Ovary (tissue), 3 donors: ENCODE measurements at regions not wholly inside any gene's neighbourhood (a gene's known extent, or its start where the extent isn't known, plus 50 kb on each side); places are given as distances from the start of the nearest gene placed in this dataset.

Experiments used
- EP300 ChIP-seq: sonication (generic); formaldehyde crosslinking; IDR thresholded peaks from one replicate; pipeline ENCODE4 v1.6.1; 2017; ENCODE audit warnings: antibody characterized with exemption
- POLR2A ChIP-seq: fragments of 450-650 bp; IDR thresholded peaks from one replicate; pipeline ENCODE4 v1.6.1; 2017; ENCODE audit warnings: antibody characterized with exemption, mild to moderate bottlenecking, moderate library complexity
- TF ChIP-seq, protein P1 (sequence below), 3 donors: fragments of 450-650 bp in 2 of 3; fragments of 200-600 bp in 1 of 3; IDR thresholded peaks; one replicate each; pipeline versions ENCODE4 v1.5.1 to v1.8.0; 2016 to 2022; ENCODE audit warnings: antibody characterized with exemption in 3 of 3, mild to moderate bottlenecking in 1 of 3
- donor health status: DM: no; HTN: no; CAD: no.

DNA sequence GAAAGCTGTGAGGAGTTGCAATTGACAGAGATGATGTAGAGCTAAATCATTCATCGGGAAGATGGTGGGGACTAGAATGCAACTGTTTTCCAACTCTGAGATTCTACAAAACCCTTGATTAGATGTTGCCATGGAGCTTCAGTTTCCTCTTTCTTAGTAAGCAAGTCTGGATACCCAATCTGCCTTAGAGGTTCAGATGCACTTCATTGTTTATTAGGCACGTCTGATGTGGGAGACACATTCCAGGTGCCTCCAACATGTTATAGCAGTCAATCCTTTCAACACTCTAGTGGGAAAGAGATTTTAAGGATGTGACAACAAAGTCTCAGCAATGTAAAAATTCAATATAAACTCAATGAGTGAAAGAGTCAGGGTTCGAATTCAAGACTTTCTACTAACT is 291.3 kb upstream of the PHYHIPL start:
- TF ChIP-seq POLR2A (no peak), EP300 (no peak)
- TF ChIP-seq, protein P1, sequence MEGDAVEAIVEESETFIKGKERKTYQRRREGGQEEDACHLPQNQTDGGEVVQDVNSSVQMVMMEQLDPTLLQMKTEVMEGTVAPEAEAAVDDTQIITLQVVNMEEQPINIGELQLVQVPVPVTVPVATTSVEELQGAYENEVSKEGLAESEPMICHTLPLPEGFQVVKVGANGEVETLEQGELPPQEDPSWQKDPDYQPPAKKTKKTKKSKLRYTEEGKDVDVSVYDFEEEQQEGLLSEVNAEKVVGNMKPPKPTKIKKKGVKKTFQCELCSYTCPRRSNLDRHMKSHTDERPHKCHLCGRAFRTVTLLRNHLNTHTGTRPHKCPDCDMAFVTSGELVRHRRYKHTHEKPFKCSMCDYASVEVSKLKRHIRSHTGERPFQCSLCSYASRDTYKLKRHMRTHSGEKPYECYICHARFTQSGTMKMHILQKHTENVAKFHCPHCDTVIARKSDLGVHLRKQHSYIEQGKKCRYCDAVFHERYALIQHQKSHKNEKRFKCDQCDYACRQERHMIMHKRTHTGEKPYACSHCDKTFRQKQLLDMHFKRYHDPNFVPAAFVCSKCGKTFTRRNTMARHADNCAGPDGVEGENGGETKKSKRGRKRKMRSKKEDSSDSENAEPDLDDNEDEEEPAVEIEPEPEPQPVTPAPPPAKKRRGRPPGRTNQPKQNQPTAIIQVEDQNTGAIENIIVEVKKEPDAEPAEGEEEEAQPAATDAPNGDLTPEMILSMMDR (IDR thresholded peaks at IDR 0.05): no peak
